GM18951 (cell line): ENCODE measurements at regions not wholly inside any gene's neighbourhood (a gene's known extent, or its start where the extent isn't known, plus 50 kb on each side); places are given as distances from the start of the nearest gene placed in this dataset.

Experiments
- POLR2A ChIP-seq: IDR thresholded peaks from 4 replicates; pipeline ENCODE4 v1.6.1; 2011; ENCODE audit warnings: mild to moderate bottlenecking; ENCODE audit not compliant: insufficient read length, insufficient read depth; ENCODE audit errors: extremely low read depth
- in situ Hi-C: fragments of 300-500 bp; cut with MboI; formaldehyde crosslinking; loops from one replicate; pipeline ENCODE4 v1.12.0; 2022; ENCODE audit warnings: low sequenced_read_pairs, mixed read lengths, inconsistent platforms; ENCODE audit not compliant: unreplicated experiment

GRCh38 chr4:181319629-181320028 is 923.6 kb upstream of the TENM3 start:
- no peak for TF ChIP-seq POLR2A
- in situ Hi-C loops: no loop called here

- no peak for TF ChIP-seq POLR2A
- in situ Hi-C loops: no loop called here
Measured at GRCh38 chr4:181323061-181323460, 920.1 kb upstream of the TENM3 start.

GRCh38 chr4:181330654-181331201 is 912.5 kb upstream of the TENM3 start:
- in situ Hi-C loops: no loop called here
- no peak for TF ChIP-seq POLR2A

- in situ Hi-C loops: no loop called here
- no peak for TF ChIP-seq POLR2A
Measured at GRCh38 chr4:181331214-181331613, 912.0 kb upstream of the TENM3 start.

GRCh38 chr4:181345931-181346330 is 897.3 kb upstream of the TENM3 start:
- in situ Hi-C loops: no loop called here
- TF ChIP-seq POLR2A: no peak

- in situ Hi-C loops: no loop called here
Measured at GRCh38 chr4:181350615-181351415, 892.4 kb upstream of the TENM3 start.

GRCh38 chr4:181364504-181364903 is 878.7 kb upstream of the TENM3 start:
- TF ChIP-seq POLR2A: no peak
- in situ Hi-C loops: no loop called here

More at GRCh38 chr4:181350615-181351415, 892.4 kb upstream of the TENM3 start:
- no peak for TF ChIP-seq POLR2A

GRCh38 chr4:181365671-181366070 is 877.5 kb upstream of the TENM3 start:
- TF ChIP-seq POLR2A: no peak
- in situ Hi-C loops: no loop called here

GRCh38 chr4:181372014-181372413 is 871.2 kb upstream of the TENM3 start:
- no peak for TF ChIP-seq POLR2A
- in situ Hi-C loops: no loop called here

GRCh38 chr4:181376058-181376457 is 867.1 kb upstream of the TENM3 start:
- in situ Hi-C loops: no loop called here
- no peak for TF ChIP-seq POLR2A

- no peak for TF ChIP-seq POLR2A
- in situ Hi-C loops: no loop called here
Measured at GRCh38 chr4:181388061-181388460, 855.1 kb upstream of the TENM3 start.

GRCh38 chr4:181416966-181417365 is 826.2 kb upstream of the TENM3 start:
- TF ChIP-seq POLR2A: no peak
- in situ Hi-C loops: no loop called here

GRCh38 chr4:181418496-181418895 is 824.7 kb upstream of the TENM3 start:
- TF ChIP-seq POLR2A: no peak
- in situ Hi-C loops: no loop called here

- in situ Hi-C loops: no loop called here
Measured at GRCh38 chr4:181420950-181421349, 822.3 kb upstream of the TENM3 start.

More at GRCh38 chr4:181420950-181421349, 822.3 kb upstream of the TENM3 start:
- no peak for TF ChIP-seq POLR2A
